SKM-1 (cell line): ENCODE measurements at regions not wholly inside any gene's neighbourhood (a gene's known extent, or its start where the extent isn't known, plus 50 kb on each side); places are given as distances from the start of the nearest gene placed in this dataset.

Experiments
- DNase-seq: peaks from one replicate; lab custom pipeline; 2025; ENCODE audit not compliant: unreplicated experiment; lab: John Stamatoyannopoulos, UW

DNA sequence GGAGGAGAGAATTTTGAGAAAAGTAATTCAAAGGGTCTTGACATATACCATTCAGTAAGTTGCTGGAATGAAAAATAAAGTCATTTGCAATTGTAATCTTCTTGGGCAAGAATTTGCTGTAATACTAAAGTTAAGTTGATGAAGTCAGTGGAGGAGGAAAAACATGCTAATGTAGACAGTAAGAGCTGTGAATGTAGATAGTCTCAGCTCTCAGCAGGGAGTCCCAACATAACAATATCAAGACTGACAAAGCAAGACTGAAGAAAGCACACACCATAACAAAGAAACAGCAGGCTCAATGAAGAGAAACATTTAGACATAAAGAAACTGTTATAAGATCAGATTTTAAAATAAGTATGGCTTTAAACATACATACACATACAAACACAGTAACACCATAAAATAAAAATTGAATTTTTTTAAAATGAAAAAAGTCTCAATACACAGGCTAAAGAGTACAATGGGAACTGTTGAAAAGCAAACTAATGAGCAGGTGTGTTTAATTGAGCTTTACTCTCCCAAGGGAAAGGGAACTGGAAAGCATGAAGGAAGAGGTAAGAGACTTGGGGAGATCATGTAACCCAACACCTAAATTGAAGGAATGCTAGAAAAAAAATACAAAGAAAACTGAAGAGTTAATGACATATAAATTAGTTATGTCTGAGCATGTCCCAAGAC, 336.3 kb upstream of the NCAM2 start:
- DNase-seq = no peak

DNA sequence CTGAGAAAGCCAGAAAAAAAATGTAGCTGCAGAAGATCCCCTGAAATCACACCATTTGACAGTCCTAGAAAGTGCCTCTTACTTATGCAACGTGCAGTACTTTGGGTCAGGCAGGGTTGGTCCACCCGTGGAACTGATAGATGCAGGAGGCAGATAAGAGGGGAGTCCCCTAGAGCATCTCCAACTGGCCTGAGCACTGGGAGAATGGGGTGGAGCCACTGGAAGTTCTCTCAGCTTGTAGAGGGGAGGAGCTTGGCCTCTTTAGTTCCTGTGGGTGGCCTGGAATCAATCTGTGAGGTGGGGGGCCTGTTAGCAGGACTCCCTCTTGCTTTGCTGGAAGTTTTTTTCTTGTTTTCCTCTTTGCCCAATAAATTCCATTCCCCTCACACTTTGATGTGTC, 335.7 kb upstream of the NCAM2 start:
- no peak for DNase-seq

- no peak for DNase-seq
Observed at GRCh38 chr21:20667931-20668330, 330.3 kb upstream of the NCAM2 start.

GRCh38 chr21:20685475-20685874, 312.7 kb upstream of the NCAM2 start:
- no peak for DNase-seq

DNA sequence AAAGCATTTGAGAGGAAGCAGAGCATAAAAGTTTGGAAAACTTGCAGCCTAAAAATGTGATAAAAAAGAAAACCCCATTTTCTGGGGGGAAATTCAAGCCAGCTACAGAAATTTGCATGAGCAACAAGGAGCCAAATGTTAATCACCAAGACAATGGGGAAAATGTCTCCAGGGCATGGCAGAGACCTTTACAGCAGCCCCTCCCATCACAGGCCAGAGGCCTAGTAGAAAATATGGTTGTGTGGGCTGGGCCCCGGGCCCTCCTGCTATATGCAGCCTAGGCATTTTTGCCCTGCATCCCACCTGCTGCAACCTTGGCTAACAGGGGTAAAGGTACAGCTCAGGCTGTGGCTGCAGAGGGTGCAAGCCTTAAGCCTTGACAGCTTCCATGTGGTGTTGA, 299.6 kb upstream of the NCAM2 start:
- DNase-seq = no peak

DNA sequence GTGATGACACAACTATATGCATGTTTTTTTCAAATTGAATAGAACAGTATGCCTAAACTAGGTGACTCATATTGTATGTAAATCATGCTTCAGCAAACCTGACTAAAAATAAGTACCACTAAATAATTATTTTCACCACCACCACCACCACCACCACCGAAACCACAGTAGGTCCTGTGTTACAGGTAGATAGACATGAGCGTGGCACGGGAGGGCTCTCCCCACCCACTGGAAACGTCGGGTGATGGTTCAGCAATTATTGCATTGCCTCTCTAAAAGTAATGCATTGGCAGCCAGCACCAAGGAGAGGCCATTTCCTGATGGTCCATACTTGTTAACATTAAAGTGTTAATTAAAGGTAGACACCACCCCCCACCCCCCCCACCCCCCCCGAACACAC, 297.0 kb upstream of the NCAM2 start:
- no peak for DNase-seq

- DNase-seq = no peak
Observed at GRCh38 chr21:20703112-20703767, 295.0 kb upstream of the NCAM2 start.

- no peak for DNase-seq
Observed at GRCh38 chr21:20720623-20721022, 277.6 kb upstream of the NCAM2 start.

DNA sequence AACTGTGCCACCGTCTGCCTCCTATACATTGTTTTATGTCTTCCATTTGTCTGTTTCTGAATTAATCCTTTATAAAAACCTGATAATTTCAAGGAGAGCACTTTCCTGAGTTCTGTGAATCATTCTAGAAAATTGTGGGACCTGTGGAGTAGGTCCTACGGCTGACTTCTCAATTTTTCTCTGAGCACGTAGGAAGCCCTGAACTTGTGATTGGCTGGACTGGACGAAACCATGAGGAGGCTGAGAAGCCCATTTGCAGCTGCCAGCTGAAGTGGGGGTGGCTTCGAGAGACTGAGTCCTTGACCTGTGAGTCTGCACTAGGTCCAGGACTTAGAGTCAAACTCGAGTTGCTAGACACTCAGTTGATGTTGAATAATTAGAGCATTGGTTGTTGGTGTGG, 277.1 kb upstream of the NCAM2 start:
- DNase-seq = no peak

GRCh38 chr21:20728691-20729090, 269.5 kb upstream of the NCAM2 start:
- DNase-seq = no peak

GRCh38 chr21:20729376-20729775, 268.8 kb upstream of the NCAM2 start:
- DNase-seq = no peak

- DNase-seq = no peak
Observed at GRCh38 chr21:20730441-20730840, 267.8 kb upstream of the NCAM2 start.

- no peak for DNase-seq
Observed at GRCh38 chr21:20735257-20735656, 263.0 kb upstream of the NCAM2 start.

DNA sequence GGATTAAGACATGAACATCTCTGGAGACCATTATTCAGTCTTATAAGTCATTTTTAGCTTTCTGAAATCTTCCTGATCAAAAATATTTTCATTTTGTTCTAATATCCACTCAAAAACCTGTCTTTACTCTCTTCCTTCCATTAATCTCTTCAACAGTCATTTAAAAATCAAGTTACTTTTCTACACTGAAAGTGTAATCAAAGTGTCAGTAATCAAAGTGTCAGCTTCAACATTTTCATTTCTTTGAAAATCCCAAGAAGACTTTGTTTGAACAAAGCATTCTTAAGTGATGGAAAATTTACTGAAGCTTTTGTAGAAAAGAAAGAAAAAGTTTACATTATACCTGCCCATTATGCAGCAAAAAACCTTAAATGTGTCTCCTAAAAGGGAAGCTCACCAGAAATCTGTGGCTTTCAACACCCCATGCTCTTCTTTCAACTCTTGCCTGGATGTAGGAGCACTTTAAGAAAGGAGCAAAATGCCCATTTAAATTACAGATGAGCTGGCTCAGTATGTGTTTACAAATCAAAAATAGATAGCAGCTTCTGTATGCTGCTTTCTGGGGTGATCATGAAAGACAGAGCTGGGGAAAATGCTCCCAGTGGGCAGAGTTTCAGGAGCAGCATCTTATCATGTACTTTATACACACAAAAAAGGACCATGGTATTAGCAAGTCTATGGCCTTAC, 260.8 kb upstream of the NCAM2 start:
- no peak for DNase-seq

DNA sequence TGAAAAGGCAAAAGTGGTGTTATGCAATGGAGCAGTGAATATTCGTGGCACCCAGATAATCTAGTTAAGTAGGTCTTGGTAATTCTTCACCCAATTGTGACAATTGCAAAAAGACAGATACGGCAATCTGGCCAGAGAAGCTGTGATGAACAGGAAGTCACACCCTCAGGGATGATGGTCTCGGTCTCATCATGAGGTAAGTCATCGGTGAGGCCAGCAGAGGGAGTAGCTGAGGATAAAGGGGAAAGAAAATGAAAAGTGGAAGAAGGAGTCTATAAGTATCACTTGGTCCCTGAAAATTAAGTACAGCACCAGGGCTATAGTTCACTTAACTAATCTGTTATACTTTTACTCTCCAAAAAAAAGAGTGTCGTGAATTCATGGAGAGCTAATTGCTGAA, 258.8 kb upstream of the NCAM2 start:
- DNase-seq = no peak

DNA sequence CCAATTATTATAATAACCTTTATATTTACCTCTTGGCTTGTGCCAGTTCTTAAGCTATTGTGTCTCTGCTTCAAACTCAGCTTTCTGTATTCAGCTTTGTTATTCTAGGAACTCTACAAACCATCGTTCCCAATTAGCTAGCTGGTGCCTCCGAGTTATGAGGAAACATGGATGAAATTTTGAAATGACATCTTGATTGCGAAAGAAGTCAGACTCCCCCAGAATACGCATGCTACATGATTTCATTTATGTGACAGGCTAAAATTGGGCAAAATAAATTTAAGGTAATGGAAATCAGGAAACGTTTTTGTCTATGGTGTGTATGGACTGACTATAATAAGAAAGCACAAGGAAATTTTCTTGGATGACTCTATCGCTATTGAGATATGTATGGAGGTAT, 256.8 kb upstream of the NCAM2 start:
- no peak for DNase-seq

- DNase-seq = no peak
Observed at GRCh38 chr21:20760221-20760620, 238.0 kb upstream of the NCAM2 start.

DNA sequence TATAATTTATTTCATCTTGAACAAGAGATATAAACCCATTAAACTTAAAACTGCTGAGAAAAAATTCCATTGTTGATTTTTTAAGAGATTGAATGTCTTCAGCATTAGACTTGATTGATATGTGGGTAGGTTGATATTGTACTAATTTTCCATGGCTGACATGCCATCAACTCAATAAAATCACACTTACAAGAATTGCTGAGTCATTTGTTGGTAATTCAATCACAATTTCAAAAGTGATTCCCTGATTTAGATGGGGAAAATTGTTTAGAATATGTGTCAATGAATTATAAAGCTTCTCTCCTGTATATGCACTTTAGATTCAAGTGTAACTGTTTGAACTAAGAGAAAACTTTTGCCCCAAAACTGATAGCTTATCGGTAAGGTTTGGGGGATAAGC, 223.5 kb upstream of the NCAM2 start:
- DNase-seq = no peak

DNA sequence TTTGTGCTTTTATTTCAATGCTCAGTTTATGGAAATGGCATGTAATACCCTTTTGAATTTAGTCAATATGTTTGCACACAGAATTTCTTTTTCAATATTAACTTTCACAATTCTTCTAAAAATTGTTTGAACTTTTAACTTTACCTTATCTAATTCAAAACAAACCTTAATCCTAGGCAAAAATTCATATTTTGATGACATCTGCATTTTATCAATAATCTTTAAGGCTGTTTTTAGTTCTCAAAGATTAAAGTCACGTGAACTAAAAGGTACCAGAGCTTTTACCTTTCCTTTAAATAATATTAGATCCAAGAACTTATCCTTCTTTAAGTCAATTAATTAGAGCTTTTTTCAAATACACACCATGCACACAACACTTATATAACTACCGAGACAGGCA, 218.9 kb upstream of the NCAM2 start:
- no peak for DNase-seq

DNA sequence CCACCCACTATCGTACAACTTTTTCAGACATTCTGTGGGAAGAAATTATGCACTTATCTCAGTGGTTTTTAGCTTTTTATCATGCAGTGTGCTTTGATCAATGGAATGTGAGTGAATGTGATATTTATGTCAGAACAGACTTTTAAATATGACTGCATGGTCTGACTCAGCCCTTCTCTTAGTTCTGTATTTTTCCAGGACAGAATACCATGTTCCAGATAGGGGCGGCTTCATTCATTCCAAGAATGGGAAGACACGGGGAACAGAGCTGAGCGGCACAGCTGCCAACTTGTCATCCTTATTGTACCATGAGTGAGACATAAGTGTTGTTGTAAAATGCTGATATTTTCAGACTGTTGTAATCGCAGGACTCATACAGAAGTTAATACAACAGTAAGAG, 214.6 kb upstream of the NCAM2 start:
- DNase-seq = no peak

DNA sequence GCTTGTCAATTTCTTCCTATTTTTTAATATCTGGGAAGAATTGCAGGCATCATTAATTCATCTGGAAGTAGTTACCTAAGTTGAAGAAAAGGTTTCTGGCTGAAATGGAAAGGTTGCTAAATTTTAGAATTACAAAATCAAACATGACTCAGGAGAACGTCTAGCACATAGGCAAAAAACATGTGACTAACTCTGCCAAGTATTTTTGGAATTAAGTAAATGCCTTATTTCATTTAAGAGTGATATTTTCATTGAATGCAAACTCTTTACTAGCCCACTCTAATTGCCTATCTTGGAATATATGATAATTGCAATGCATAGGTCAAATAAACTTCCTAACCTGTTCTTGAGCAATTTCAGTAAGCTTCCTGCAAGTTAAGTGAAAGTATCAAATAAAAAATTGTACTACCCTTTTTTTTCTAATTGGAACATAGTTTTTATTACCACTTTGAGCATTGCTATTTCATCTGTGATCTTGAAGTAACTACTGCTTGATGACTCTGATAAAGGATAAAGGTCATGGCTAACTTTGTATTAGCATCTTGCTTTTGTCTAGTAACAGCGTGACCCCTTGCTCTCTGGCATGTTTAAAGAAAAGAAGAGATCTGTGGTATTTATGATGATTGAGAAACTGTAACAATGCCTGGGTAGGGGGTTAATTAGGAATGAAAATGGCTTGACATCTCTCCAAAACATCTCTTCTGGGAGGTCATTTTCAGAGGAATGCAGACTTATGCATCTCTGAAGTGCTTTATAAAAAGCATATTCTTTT, 208.3 kb upstream of the NCAM2 start:
- DNase-seq = no peak

DNA sequence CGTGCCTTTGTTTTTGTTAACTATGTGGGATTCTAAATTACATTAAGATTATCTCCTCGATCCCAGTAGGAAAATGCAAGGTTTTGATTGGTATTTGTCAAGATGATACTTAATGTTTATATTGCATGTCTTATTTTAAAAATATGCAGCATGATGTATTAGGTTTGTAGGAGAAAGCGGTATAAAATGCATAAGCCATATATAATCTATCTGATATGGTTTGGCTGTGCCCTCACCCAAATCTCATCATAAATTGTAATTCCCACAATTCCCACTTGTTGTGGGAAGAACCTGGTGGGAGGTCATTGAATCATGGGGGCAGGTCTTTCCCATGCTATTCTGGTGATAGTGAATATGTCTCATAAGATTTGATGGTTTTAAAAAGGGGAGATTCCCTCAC, 198.1 kb upstream of the NCAM2 start:
- DNase-seq = no peak
